Ishikawa (cell line): ENCODE measurements at regions not wholly inside any gene's neighbourhood (a gene's known extent, or its start where the extent isn't known, plus 50 kb on each side); places are given as distances from the start of the nearest gene placed in this dataset.

Experiments
- CEBPB ChIP-seq: IDR thresholded peaks from 2 replicates; pipeline ENCODE4 v1.6.1; 2012
- CREB1 ChIP-seq: IDR thresholded peaks from 2 replicates; pipeline ENCODE4 v1.6.1; 2012; ENCODE audit warnings: low read depth
- EGR1 ChIP-seq: IDR thresholded peaks from 2 replicates; pipeline ENCODE4 v1.6.1; 2012
- EP300 ChIP-seq: IDR thresholded peaks from 2 replicates; pipeline ENCODE4 v1.6.1; 2012; ENCODE audit warnings: borderline replicate concordance
- FOXM1 ChIP-seq: IDR thresholded peaks from 2 replicates; pipeline ENCODE4 v1.6.1; 2012; ENCODE audit warnings: low read depth, borderline replicate concordance
- NFIC ChIP-seq: IDR thresholded peaks from 2 replicates; pipeline ENCODE4 v1.6.1; 2012
- RAD21 ChIP-seq: IDR thresholded peaks from 2 replicates; pipeline ENCODE4 v1.6.1; 2012; ENCODE audit warnings: low read depth
- TAF1 ChIP-seq: IDR thresholded peaks from 2 replicates; pipeline ENCODE4 v1.6.1; 2012; ENCODE audit warnings: low read depth, mild to moderate bottlenecking
- TCF12 ChIP-seq: IDR thresholded peaks from 2 replicates; pipeline ENCODE4 v1.6.1; 2012; ENCODE audit warnings: low read depth
- YY1 ChIP-seq: IDR thresholded peaks from 2 replicates; pipeline ENCODE4 v1.6.1; 2012; ENCODE audit warnings: low read depth
- ZBTB7A ChIP-seq: IDR thresholded peaks from 2 replicates; pipeline ENCODE4 v1.6.1; 2012; ENCODE audit warnings: low read depth
- TF ChIP-seq, protein P1 (sequence below): IDR thresholded peaks from 2 replicates; pipeline ENCODE4 v1.6.1; 2012
- TF ChIP-seq, protein P2 (sequence below): IDR thresholded peaks from 2 replicates; pipeline ENCODE4 v1.6.1; 2012; ENCODE audit warnings: low read depth, mild to moderate bottlenecking
- TF ChIP-seq, protein P3 (sequence below): IDR thresholded peaks from 2 replicates; pipeline ENCODE4 v1.6.1; 2012

DNA sequence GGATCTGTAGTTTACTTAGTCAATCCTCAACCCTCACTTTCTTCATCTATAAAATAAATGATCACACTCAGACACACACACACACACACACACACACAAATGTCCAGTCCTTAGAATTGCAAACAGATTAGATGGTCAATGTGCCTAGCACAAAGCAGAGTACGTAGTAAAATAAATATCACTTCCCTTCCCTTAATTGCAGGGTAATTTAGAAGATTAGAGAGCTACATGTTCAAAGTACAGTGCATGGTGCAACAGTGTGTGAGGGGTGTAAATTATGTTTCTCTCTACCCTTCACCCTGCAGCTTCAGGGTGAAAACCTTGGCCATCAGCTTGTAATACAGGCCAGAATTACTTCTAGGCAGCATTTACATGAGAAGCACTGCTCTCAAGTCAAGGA is 187.0 kb upstream of the GHITM start:
- TF ChIP-seq YY1 (no peak), EGR1 (no peak), EP300 (no peak), TCF12 (no peak), TAF1 (no peak), CREB1 (no peak), CEBPB (no peak), NFIC (no peak), ZBTB7A (no peak), FOXM1 (no peak), RAD21 (no peak)
- TF ChIP-seq, protein P1, sequence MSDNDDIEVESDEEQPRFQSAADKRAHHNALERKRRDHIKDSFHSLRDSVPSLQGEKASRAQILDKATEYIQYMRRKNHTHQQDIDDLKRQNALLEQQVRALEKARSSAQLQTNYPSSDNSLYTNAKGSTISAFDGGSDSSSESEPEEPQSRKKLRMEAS, result no peak
- TF ChIP-seq, protein P2, sequence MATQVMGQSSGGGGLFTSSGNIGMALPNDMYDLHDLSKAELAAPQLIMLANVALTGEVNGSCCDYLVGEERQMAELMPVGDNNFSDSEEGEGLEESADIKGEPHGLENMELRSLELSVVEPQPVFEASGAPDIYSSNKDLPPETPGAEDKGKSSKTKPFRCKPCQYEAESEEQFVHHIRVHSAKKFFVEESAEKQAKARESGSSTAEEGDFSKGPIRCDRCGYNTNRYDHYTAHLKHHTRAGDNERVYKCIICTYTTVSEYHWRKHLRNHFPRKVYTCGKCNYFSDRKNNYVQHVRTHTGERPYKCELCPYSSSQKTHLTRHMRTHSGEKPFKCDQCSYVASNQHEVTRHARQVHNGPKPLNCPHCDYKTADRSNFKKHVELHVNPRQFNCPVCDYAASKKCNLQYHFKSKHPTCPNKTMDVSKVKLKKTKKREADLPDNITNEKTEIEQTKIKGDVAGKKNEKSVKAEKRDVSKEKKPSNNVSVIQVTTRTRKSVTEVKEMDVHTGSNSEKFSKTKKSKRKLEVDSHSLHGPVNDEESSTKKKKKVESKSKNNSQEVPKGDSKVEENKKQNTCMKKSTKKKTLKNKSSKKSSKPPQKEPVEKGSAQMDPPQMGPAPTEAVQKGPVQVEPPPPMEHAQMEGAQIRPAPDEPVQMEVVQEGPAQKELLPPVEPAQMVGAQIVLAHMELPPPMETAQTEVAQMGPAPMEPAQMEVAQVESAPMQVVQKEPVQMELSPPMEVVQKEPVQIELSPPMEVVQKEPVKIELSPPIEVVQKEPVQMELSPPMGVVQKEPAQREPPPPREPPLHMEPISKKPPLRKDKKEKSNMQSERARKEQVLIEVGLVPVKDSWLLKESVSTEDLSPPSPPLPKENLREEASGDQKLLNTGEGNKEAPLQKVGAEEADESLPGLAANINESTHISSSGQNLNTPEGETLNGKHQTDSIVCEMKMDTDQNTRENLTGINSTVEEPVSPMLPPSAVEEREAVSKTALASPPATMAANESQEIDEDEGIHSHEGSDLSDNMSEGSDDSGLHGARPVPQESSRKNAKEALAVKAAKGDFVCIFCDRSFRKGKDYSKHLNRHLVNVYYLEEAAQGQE, result no peak
- TF ChIP-seq, protein P3, sequence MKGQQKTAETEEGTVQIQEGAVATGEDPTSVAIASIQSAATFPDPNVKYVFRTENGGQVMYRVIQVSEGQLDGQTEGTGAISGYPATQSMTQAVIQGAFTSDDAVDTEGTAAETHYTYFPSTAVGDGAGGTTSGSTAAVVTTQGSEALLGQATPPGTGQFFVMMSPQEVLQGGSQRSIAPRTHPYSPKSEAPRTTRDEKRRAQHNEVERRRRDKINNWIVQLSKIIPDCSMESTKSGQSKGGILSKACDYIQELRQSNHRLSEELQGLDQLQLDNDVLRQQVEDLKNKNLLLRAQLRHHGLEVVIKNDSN, result no peak
